Body of pancreas (tissue), 1 donor: ENCODE measurements at regions not wholly inside any gene's neighbourhood (a gene's known extent, or its start where the extent isn't known, plus 50 kb on each side); places are given as distances from the start of the nearest gene placed in this dataset. TPM values are rescaled to one million over a fixed set of nuclear protein-coding genes. Genes with fewer than 3 reads are reported as not detected.

Experiments
- small RNA-seq: library from RNA; depleted of rRNA; stranded (forward); fragments of <200 nt; gene quantifications from one replicate; pipeline ENCODE3, GENCODE V24; 2016

Small RNA genes lying in the stretch of these regions (small RNA-seq; reads per million reads assigned to genes)
- not detected for gene FO393413.1
- not detected for gene RNU7-65P
